Stimulated activated effector memory CD8-positive, alpha-beta T cell treated with anti-CD3 and anti-CD28 coated beads, Interleukin-12 subunit alpha, Interleukin-12 subunit beta, amount 100 ng/mL, for 72 hours (primary cell): ENCODE measurements at regions not wholly inside any gene's neighbourhood (a gene's known extent, or its start where the extent isn't known, plus 50 kb on each side); places are given as distances from the start of the nearest gene placed in this dataset.
"Not testable (repeated sequence)": the region's sequence is repeated elsewhere in the genome, so short reads cannot be mapped to it uniquely, and the experiment has no call there.

Experiments
- ATAC-seq: fragments of 150-1000 bp; cut with Tn5 transposase; 2 replicates; pipeline ENCODE4 v1.10.0; 2021
- DNase-seq, 2 donors: peaks; one replicate each; pipeline ENCODE4 v3.0.0; 2021 to 2022; ENCODE audit warnings: low spot score in 2 of 2
- H3K27ac Mint-ChIP-seq: one replicate; pipeline ENCODE4 v1.8.0; 2022; ENCODE audit warnings: mild to moderate bottlenecking, mixed read lengths
- H3K36me3 Mint-ChIP-seq: one replicate; pipeline ENCODE4 v1.8.0; 2022; ENCODE audit warnings: mild to moderate bottlenecking, mixed read lengths
- H3K4me1 Mint-ChIP-seq: one replicate; pipeline ENCODE4 v1.8.0; 2022; ENCODE audit warnings: mixed read lengths
- H3K4me3 Mint-ChIP-seq: one replicate; pipeline ENCODE4 v1.8.0; 2022; ENCODE audit warnings: mild to moderate bottlenecking, mixed read lengths
- H3K9me3 Mint-ChIP-seq: one replicate; pipeline ENCODE4 v1.8.0; 2022; ENCODE audit warnings: mixed read lengths

DNA sequence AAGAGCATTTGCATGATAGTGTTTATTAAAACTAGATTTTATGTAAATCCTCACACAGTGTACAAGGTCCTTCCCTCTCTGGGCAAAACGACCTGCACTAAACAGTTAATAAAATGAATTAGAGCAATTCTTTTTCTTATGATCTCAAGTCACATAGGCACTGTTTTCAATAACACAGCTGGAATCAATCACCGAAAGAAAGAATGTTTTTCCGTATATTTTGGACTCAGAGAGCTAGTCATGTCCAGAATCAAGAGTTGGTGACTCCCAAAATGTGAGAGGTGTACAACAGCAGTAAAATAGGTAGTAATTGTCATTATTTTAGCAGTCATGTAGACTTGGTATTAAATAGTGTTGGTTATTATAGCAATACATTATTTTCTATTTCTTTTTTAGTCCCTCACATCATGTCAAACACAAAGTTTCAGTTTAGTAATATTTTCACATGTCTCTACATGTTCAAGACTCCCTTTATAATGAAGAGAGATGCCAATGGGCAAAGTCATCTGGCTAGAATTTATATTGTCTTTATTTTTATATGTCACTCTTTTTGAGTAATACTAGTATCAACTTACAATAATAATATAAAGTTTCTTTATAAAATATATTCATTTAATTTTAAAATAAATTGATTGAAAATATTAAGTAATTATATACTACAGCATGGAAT is 448.6 kb upstream of the CDIN1 start:
- Mint-ChIP-seq H3K9me3 (no peaks in the 10 kb centered on the region), H3K36me3 (no peaks in the 10 kb centered on the region), H3K27ac (no peak overlapping the region), H3K4me3 (no peak overlapping the region), H3K4me1 (no peaks in the 10 kb centered on the region)
- ATAC-seq (no peak), DNase-seq (no peak)

DNA sequence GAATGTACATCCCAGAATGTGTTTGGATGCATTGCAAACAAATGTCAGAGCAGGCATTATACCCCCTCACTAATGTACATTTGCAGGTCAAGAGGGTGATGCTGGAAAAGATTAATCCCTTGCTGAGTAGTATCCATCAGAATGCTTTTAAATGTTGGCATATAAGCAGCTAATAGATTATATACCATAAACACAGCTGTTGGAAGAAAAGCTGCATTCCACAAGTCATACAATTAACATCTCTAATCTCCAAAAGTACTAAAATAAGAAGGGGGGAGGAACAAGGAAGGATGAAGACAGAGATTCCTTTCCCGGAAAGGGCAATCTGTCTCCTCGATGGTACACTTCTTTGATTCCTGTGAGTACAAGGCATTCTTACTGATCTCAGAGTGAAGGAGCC is 445.7 kb upstream of the CDIN1 start:
- no peak for DNase-seq
- no peaks in the 10 kb centered on the region for H3K9me3 Mint-ChIP-seq
- H3K4me1 Mint-ChIP-seq: no peaks in the 10 kb centered on the region
- H3K36me3 Mint-ChIP-seq: no peaks in the 10 kb centered on the region
- no peak overlapping the region for H3K27ac Mint-ChIP-seq
- no peak overlapping the region for H3K4me3 Mint-ChIP-seq
- no peak for ATAC-seq

DNA sequence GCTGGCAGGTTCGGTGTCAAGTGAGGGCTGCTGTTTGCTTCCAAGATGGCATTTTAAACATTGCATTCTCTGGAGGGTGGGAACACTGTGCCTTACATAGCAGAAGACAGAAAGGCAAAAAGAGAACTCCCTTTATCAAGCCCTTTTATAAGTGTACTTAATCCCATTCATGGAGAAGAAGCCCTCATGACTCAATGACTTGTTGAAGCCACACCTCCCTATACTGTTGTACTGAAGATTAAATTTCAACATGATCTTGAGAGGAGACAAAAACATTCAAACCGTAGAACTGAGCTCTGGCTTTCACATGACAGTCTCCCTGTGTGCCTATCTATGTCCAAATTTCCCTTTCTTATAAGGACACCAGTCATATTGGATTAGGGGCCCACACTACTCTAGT is 443.4 kb upstream of the CDIN1 start:
- H3K4me3 Mint-ChIP-seq: no peak overlapping the region

DNA sequence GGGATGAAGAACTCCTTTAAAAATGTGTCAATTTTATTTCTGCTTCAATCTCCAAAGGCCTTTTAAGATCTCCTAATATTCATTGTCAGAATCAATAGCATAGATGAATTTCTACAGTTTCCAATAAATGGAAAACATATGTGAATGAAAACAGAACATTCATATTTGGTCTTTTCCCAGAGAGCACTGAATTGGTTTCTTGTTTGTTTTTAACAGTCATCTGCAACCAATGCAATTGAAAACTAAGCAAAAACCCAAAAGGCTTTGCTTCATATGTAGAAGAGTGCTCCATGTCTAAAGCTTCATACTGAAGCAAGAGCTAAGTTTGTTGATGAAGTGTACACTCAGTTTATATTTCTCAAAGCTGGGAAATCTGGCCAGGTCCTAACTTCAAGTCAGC is 426.5 kb upstream of the CDIN1 start:
- Mint-ChIP-seq H3K4me3 (no peak overlapping the region), H3K4me1 (no peaks in the 10 kb centered on the region), H3K9me3 (peaks cover 14% of the 10 kb centered on the region), H3K27ac (no peak overlapping the region), H3K36me3 (no peaks in the 10 kb centered on the region)
- DNase-seq (no peak), ATAC-seq (no peak)

More for the DNA sequence above, 443.4 kb upstream of the CDIN1 start:
- DNase-seq (no peak), ATAC-seq (no peak)
- peaks cover 2% of the 10 kb centered on the region for H3K9me3 Mint-ChIP-seq
- no peaks in the 10 kb centered on the region for H3K36me3 Mint-ChIP-seq
- H3K4me1 Mint-ChIP-seq: no peaks in the 10 kb centered on the region
- H3K27ac Mint-ChIP-seq: no peak overlapping the region

DNA sequence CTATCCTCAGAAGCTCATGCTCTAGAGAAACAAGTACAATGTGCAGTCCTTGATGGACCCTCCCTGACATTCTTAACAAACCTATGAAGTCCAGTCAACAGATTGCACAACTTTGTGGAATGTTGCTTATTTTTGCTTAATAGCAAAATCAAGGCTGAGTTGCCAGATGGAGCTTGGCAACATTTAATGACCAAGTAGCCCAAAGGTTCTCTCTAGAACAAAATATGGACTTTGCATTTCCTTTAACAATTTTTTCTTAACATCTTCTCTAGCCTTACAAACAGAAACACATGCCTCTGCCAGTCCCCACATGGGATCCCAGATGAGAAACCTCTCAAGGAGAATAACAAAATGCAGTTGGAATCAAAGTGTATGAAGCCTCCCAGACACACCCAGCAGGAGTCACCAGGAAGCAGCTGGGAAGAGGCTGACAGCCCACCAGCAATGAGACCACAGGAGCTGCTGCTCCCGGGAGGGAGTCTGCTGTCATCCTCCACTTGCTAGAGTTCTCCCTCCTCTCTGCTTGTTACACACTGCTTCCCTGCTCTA is 422.5 kb upstream of the CDIN1 start:
- H3K9me3 Mint-ChIP-seq: peaks cover 15% of the 10 kb centered on the region
- no peaks in the 10 kb centered on the region for H3K4me1 Mint-ChIP-seq
- no peak overlapping the region for H3K27ac Mint-ChIP-seq
- no peaks in the 10 kb centered on the region for H3K36me3 Mint-ChIP-seq
- H3K4me3 Mint-ChIP-seq: no peak overlapping the region
- ATAC-seq: no peak
- DNase-seq: no peak

DNA sequence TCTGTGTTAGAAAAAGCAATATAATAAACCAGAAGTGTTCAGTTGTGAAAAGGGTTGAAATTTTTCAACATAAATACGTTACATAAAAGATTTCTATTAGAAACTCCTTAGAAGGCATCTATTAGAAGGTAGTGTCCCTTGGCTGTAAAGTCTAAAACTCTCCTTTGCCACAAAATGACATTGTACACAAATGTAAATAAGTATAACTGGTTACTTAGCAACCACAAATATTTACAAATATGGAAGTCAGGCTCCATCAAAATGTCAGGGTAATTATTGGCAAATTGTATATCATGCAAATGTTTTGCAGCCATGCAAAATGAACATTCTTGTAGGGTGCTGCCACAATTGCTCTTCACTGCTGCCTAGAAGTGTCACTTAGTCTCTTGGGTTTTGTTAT is 419.1 kb upstream of the CDIN1 start:
- ATAC-seq: no peak
- no peaks in the 10 kb centered on the region for H3K4me1 Mint-ChIP-seq
- H3K4me3 Mint-ChIP-seq: no peak overlapping the region
- H3K9me3 Mint-ChIP-seq: peaks cover 15% of the 10 kb centered on the region
- no peak overlapping the region for H3K27ac Mint-ChIP-seq
- no peak for DNase-seq
- H3K36me3 Mint-ChIP-seq: no peaks in the 10 kb centered on the region

DNA sequence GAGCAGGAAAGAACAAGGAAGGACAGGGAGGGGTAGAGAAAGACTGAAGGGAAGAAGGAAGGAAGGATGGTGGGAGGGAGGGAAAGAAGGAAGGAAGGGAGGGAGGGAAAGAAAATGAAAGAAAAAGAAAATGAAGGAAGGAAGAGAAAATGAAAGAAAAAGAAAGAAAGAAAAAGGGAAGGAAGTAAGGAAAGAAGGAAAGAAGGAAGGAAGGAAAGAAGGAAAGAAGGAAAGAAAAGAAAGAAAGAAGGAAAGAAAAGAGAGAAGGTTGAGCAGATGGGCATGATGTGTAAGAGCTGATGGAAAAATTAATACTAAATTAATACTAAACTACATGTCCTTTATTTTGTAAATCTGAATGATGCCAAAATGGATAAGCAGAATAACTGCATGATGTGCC is 418.3 kb upstream of the CDIN1 start:
- Mint-ChIP-seq H3K9me3 (peaks cover 15% of the 10 kb centered on the region), H3K4me3 (no peak overlapping the region), H3K4me1 (no peaks in the 10 kb centered on the region), H3K27ac (no peak overlapping the region), H3K36me3 (no peaks in the 10 kb centered on the region)
- DNase-seq (no peak), ATAC-seq (no peak)

DNA sequence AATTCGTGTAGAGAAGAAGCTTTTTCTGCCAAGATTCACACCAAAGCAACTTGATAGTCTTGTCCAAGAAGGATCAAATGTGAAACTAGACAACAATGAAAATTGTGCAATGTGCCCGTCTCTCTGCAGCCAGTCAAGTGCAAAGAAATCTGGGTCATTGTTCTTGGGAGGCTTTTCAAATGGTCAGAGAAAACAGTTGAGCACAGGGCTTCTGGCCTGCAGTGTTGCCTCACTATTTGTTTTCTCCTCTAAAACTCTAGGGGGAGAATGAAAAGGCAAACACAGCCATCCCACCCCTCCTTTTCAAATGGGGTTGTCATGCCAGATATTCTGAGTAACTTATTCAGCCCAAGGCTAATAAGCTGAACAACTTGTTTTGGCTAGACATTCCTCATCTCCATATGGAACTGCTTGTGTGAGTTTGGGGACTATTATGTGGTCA is 417.6 kb upstream of the CDIN1 start:
- Mint-ChIP-seq H3K9me3 (peaks cover 15% of the 10 kb centered on the region), H3K4me1 (no peaks in the 10 kb centered on the region), H3K36me3 (no peaks in the 10 kb centered on the region), H3K4me3 (no peak overlapping the region), H3K27ac (no peak overlapping the region)
- ATAC-seq (no peak), DNase-seq (no peak)

DNA sequence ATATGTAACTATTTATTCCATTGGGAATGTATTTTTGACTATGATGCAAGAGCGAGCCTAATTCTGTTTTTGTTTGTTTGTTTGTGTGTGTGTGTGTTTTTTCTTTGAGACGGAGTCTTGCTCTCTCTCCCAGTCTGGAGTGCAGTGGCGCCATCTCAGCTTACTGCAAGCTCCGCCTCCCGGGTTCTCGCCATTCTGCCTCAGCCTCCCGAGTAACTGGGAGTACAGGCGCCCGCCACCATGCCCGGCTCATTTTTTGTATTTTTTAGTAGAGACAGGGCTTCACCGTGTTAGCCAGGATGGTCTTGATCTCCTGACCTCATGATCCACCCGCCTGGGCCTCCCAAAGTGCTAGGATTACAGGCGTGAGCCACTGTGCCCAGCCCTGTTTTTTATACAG is 415.4 kb upstream of the CDIN1 start:
- H3K36me3 Mint-ChIP-seq, H3K4me1 Mint-ChIP-seq, H3K27ac Mint-ChIP-seq, ATAC-seq, H3K4me3 Mint-ChIP-seq, DNase-seq: not testable (repeated sequence)
- peaks cover 12% of the 10 kb centered on the region for H3K9me3 Mint-ChIP-seq

DNA sequence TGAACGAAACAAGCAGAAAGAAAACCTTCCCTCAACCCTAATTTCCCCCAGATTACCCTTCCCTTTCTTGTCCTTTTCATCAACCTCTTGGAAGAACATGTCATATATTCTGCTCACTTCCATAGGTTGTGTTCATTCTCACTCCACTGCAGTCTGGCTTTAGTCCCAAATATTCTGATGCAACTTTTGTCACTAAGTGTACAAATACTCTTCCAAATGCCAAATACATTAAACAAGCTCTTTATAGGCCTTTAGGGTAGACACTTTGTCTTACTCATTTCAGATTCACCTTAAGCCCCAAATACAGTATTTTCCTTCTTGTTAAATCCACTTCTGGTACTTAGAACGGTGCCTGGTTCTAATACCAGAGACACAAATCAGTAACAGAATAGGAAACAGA is 406.5 kb upstream of the CDIN1 start:
- Mint-ChIP-seq H3K4me3 (no peak overlapping the region), H3K27ac (no peak overlapping the region), H3K4me1 (no peaks in the 10 kb centered on the region), H3K36me3 (no peaks in the 10 kb centered on the region), H3K9me3 (no peaks in the 10 kb centered on the region)
- no peak for DNase-seq
- ATAC-seq: no peak

DNA sequence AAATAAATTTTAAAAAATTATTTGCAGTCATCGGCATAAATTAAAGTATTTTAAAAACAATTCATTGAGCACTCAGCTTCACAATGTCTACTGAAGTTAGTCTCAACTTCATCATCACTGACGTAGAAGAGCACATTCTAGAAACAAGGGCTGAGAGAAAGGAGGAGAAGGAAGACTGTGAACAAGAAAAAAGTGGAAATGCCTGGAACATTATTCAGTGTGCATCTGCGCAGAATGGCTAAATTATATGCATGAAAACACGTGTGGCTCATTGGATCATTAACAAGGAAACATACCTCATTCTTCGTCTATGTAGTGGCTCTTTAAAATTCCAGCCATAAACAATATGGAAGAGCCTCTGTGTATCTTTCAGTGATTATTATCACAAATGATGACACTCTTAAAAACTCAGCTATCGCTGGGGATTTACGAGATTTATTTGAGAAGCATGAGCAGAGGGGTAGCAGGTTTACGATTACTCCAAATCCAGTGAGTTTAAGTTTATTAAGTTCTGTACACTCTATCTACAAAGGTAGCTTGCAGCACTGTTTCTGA is 404.2 kb upstream of the CDIN1 start:
- no peaks in the 10 kb centered on the region for H3K36me3 Mint-ChIP-seq
- no peak overlapping the region for H3K4me3 Mint-ChIP-seq
- H3K4me1 Mint-ChIP-seq: no peaks in the 10 kb centered on the region
- DNase-seq (no peak), ATAC-seq (no peak)
- H3K27ac Mint-ChIP-seq: no peak overlapping the region
- H3K9me3 Mint-ChIP-seq: peaks cover 2% of the 10 kb centered on the region

DNA sequence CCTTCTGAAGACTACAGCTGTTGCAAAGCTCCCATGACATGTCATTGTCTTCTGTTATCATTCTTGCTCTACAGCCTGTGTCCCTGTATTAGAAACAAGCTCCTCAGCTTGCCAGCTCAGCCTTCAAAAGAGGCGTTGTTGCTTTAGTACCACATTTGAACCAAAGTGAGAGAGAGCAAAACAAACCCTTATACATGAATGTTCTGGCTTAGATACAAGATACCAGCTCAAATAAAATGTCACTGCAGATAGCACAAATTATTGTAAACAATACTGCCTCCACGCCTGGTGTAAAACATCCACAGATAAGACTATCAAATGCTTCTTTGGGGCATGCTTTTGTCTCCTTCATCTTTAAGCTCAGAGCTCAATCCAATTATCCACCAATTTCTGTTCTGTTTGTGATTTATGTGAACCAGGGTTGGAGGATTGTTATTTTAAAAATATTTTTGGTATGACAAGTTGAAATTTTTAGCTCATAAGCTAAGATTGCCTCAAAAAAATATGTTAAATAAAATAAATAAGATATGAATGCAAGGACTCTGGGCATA is 403.6 kb upstream of the CDIN1 start:
- no peak for DNase-seq
- ATAC-seq: no peak
- Mint-ChIP-seq H3K4me1 (no peaks in the 10 kb centered on the region), H3K27ac (no peak overlapping the region), H3K4me3 (no peak overlapping the region), H3K36me3 (no peaks in the 10 kb centered on the region), H3K9me3 (peaks cover 2% of the 10 kb centered on the region)

DNA sequence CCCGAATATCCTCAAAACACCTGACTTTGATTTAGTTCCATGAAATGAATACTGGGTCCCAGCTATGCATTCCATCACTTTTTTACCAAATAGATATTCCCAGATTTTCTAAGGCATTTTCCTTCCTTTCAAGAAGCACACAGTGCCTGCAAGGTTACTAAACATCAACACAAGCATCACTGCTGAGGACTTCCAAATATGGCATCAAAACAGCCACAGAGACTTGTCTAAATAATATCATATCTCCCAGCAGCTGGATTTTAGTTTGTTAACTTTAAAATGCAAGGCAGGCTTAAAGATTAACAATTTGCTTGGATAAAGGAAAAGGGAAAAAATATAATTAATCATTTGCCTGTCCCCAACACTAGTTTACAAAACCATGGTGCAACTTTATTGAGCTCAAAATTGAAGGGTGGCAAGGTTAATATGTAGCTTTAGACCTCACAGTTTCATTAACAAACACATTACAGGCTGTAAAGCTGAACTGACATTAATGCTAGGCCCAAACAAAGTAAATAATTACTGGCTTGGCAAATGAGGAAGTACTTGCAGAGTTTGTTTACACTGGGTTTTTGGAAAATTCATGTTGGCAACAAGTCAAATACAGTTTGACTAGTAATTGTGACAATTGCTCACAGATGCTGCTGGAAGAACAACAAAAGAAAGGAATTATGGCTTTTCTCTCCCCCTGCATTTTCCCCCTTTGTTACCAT is 401.7 kb upstream of the CDIN1 start:
- no peak for DNase-seq

DNA sequence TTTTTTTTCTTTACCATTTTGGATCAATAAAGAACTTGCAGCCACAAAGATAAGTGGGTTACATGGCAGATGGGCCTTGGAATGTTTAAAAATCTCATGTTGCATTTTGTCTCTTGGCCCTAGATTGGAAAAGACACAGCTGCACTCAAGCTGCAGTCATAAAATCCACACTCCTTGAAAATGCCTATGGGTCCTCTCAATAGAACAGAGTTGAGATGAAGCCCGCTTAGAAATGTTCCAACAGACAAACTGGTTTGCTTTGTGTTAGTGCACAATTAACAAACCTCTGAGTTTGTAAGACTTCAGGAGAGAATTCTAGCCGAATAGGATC is 401.2 kb upstream of the CDIN1 start:
- Mint-ChIP-seq H3K4me3 (no peak overlapping the region), H3K27ac (no peak overlapping the region), H3K36me3 (no peaks in the 10 kb centered on the region), H3K9me3 (peaks cover 2% of the 10 kb centered on the region), H3K4me1 (no peaks in the 10 kb centered on the region)
- ATAC-seq (no peak), DNase-seq (no peak)

More for the DNA sequence above, 401.7 kb upstream of the CDIN1 start:
- H3K36me3 Mint-ChIP-seq: no peaks in the 10 kb centered on the region
- H3K4me1 Mint-ChIP-seq: no peaks in the 10 kb centered on the region
- H3K4me3 Mint-ChIP-seq: no peak overlapping the region
- no peak overlapping the region for H3K27ac Mint-ChIP-seq
- no peak for ATAC-seq
- peaks cover 2% of the 10 kb centered on the region for H3K9me3 Mint-ChIP-seq

DNA sequence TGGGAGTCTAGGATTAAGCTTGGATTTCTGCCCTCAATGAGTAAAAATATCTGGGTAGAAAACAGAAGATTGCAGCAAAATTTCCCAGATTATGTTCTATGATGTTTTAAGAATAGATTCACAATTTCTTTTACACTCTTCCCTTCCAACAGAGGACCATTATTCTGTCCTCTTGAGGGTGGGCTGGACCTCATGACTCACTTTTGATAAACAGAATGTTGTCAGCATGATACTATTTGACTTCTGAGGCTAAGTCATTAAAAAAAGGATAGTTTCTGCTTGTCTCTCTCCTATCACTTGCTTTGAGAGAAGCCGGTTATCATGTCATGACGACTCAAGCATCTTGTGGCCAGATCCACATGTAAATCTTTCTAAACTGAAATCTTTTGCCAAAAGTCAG is 396.2 kb upstream of the CDIN1 start:
- Mint-ChIP-seq H3K4me3 (no peak overlapping the region), H3K27ac (no peak overlapping the region), H3K9me3 (peaks cover 10% of the 10 kb centered on the region), H3K36me3 (no peaks in the 10 kb centered on the region), H3K4me1 (no peaks in the 10 kb centered on the region)
- ATAC-seq (no peak), DNase-seq (no peak)

DNA sequence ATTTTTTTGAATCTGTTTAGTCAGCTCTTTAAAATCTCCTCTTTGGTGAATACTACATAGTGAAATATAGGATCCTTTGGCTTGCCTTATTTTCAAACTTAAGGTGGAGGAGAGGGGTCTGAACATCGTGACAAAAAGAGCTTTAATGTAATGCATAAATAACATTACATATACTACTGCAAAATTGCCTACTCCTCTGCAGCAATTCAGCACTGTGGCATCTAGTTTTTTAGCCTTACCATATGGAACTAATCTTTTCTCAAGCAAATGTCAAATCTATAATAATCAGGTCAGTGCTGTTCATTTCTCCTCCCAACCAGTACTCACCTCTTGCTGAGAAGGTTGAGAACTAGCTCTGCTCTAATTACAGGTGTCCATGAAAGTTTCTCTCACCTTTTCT is 394.0 kb upstream of the CDIN1 start:
- H3K4me3 Mint-ChIP-seq: no peak overlapping the region
- no peaks in the 10 kb centered on the region for H3K4me1 Mint-ChIP-seq
- no peak overlapping the region for H3K27ac Mint-ChIP-seq
- ATAC-seq (no peak), DNase-seq (no peak)
- H3K36me3 Mint-ChIP-seq: no peaks in the 10 kb centered on the region
- H3K9me3 Mint-ChIP-seq: peaks cover 12% of the 10 kb centered on the region
